ENCODE measurements at regions not wholly inside any gene's neighbourhood (a gene's known extent, or its start where the extent isn't known, plus 50 kb on each side); places are given as distances from the start of the nearest gene placed in this dataset.
"Not testable (repeated sequence)": the region's sequence is repeated elsewhere in the genome, so short reads cannot be mapped to it uniquely, and the experiment has no call there.

GRCh38 chr9:1913631-1914330, 101.4 kb upstream of the SMARCA2 start:
- DNase-seq (ENCODE audit: insufficient read length, low spot score) (no peak), FAIRE-seq (no peak)
- TF ChIP-seq POLR2A (IDR thresholded peaks at IDR 0.05; ENCODE audit: low read depth, low read length): no peak

DNA sequence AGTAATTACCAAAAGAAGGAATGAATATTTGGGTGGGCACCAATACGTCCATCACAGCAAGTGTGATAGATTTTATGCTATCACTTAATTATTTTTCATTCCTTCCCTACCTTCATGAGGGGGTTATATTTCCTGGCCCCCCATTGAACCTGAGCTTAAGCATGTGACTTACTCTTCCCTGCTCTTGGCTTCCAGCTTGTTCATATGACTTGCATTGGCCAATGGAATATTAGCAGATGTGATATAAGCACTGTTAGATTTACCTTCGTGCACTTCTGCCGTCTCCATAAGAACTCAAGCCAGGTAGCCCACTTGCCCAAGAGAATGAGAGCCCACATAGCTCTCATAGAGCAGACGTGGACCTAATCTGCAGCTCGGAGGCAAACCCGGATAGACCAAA, 99.1 kb upstream of the SMARCA2 start:
- DNase-seq (ENCODE audit: insufficient read length, low spot score): no peak
- no peak for TF ChIP-seq POLR2A (IDR thresholded peaks at IDR 0.05; ENCODE audit: low read depth, low read length)
- FAIRE-seq: no peak

- no peak for TF ChIP-seq POLR2A (IDR thresholded peaks at IDR 0.05; ENCODE audit: low read depth, low read length)
- DNase-seq (ENCODE audit: insufficient read length, low spot score) (no peak), FAIRE-seq (no peak)
Measured at GRCh38 chr9:1916655-1917054, 98.5 kb upstream of the SMARCA2 start.

GRCh38 chr9:1917396-1917935, 97.7 kb upstream of the SMARCA2 start:
- no peak for TF ChIP-seq POLR2A (IDR thresholded peaks at IDR 0.05; ENCODE audit: low read depth, low read length)
- DNase-seq (ENCODE audit: insufficient read length, low spot score): no peak
- no peak for FAIRE-seq

DNA sequence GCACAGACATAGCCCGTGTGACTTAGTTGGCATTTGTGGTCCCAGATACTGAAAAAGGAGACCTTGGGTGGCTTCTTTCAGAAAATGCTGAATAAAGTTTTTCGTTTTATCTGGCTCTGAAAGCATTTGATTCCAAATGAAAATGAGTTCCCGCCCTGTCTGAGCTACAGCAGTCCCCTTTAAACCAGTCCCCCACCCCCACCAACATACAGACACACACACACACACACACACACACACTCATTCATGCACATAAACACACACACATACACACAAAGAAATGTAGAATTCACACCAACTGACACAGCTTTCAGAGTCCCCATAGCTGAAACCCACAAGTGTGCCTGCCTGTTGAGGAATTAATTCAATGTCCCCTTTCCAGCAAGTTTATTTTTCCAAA, 97.0 kb upstream of the SMARCA2 start:
- TF ChIP-seq POLR2A (IDR thresholded peaks at IDR 0.05; ENCODE audit: low read depth, low read length): no peak
- no peak for FAIRE-seq

GRCh38 chr9:1918622-1919021, 96.5 kb upstream of the SMARCA2 start:
- no peak for TF ChIP-seq POLR2A (IDR thresholded peaks at IDR 0.05; ENCODE audit: low read depth, low read length)
- no peak for DNase-seq (ENCODE audit: insufficient read length, low spot score)
- no peak for FAIRE-seq

More for the DNA sequence above, 97.0 kb upstream of the SMARCA2 start:
- no peak for DNase-seq (ENCODE audit: insufficient read length, low spot score)

GRCh38 chr9:1919229-1919628, 95.9 kb upstream of the SMARCA2 start:
- no peak for TF ChIP-seq POLR2A (IDR thresholded peaks at IDR 0.05; ENCODE audit: low read depth, low read length)
- DNase-seq (ENCODE audit: insufficient read length, low spot score) (no peak), FAIRE-seq (no peak)

- DNase-seq (ENCODE audit: insufficient read length, low spot score): no peak
- TF ChIP-seq POLR2A (IDR thresholded peaks at IDR 0.05; ENCODE audit: low read depth, low read length): no peak
- no peak for FAIRE-seq
Measured at GRCh38 chr9:1920386-1920785, 94.8 kb upstream of the SMARCA2 start.

GRCh38 chr9:1922026-1922425, 93.1 kb upstream of the SMARCA2 start:
- DNase-seq (ENCODE audit: insufficient read length, low spot score) (no peak), FAIRE-seq (no peak)
- no peak for TF ChIP-seq POLR2A (IDR thresholded peaks at IDR 0.05; ENCODE audit: low read depth, low read length)

DNA sequence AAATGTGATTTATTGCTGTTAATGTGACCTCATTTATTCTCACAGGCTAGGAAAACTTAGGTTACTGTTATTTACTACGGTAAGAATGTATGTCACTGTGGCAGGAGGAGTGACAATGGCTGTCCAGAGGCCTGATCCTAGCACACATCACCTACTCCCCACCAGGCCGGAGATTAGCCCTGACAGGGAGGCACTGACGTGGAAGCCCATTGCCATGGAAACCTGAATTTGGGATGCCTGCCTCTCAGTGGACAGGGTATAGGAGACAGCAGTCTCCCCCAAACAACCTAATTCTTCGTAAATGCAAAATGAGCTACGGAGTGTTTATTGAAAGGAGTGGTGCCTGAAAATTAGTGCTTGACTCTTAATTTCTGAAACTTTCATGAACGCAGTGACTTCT, 87.6 kb upstream of the SMARCA2 start:
- DNase-seq (ENCODE audit: insufficient read length, low spot score): no peak
- no peak for FAIRE-seq
- no peak for TF ChIP-seq POLR2A (IDR thresholded peaks at IDR 0.05; ENCODE audit: low read depth, low read length)

GRCh38 chr9:1929134-1929533, 86.0 kb upstream of the SMARCA2 start:
- FAIRE-seq: no peak

GRCh38 chr9:1929722-1930244, 85.4 kb upstream of the SMARCA2 start:
- DNase-seq (ENCODE audit: insufficient read length, low spot score) (no peak), FAIRE-seq (no peak)
- no peak for TF ChIP-seq POLR2A (IDR thresholded peaks at IDR 0.05; ENCODE audit: low read depth, low read length)

More at GRCh38 chr9:1929134-1929533, 86.0 kb upstream of the SMARCA2 start:
- no peak for DNase-seq (ENCODE audit: insufficient read length, low spot score)
- no peak for TF ChIP-seq POLR2A (IDR thresholded peaks at IDR 0.05; ENCODE audit: low read depth, low read length)

GRCh38 chr9:1930245-1930736, 84.9 kb upstream of the SMARCA2 start:
- FAIRE-seq; DNase-seq (ENCODE audit: insufficient read length, low spot score): not testable (repeated sequence)

DNA sequence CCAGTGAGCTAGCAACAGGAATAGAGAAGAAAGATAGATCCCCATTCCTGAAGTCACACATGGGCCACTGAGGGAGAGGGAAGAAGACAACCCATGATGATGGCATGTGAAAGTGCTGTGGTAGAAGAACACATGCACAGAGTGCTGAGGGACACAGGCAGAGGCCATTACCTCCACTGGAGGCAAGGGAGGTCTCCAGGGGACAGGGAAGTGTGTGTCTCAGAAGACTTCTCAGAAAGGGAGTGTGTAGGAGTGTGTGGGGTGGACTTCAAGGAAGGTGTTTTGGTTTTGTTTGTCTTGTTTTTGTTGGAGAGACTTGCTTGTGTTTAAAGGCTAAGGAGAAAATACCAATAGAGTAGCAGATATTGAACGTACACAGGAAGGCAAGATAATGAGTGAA, 77.0 kb upstream of the SMARCA2 start:
- TF ChIP-seq POLR2A (IDR thresholded peaks at IDR 0.05; ENCODE audit: low read depth, low read length): no peak
- FAIRE-seq (no peak), DNase-seq (ENCODE audit: insufficient read length, low spot score) (no peak)

GRCh38 chr9:1938675-1939170, 76.4 kb upstream of the SMARCA2 start:
- DNase-seq (ENCODE audit: insufficient read length, low spot score): no peak
- no peak for FAIRE-seq
- TF ChIP-seq POLR2A (IDR thresholded peaks at IDR 0.05; ENCODE audit: low read depth, low read length): no peak

All from H54 (cell line).